ENCODE measurements at regions not wholly inside any gene's neighbourhood (a gene's known extent, or its start where the extent isn't known, plus 50 kb on each side); places are given as distances from the start of the nearest gene placed in this dataset.

DNA sequence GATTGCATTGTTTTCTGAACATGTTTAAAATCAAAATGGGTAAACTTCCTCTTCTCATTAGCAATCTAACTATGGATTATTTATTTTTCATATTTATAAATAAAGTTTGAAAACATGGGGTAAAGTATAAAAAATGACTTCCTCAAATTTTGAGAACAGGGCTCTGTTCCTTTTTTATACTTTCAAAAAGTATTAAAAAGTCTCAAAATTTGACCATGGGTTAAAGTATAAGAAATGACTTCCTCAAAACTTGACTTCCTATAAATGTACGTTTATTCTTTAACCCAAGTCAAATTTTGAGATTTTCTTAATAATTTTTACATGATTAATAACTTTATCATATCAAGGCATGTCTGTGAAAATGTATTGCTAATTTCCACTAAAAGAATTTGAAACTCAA lies 512.4 kb downstream of the GALR1 start:
- CTCF ChIA-PET: no interaction called here
- DNase-seq (ENCODE audit: low spot score): no peak
- BruUV-seq (replicated peaks): no TSS peak
- TF ChIP-seq, protein P1, sequence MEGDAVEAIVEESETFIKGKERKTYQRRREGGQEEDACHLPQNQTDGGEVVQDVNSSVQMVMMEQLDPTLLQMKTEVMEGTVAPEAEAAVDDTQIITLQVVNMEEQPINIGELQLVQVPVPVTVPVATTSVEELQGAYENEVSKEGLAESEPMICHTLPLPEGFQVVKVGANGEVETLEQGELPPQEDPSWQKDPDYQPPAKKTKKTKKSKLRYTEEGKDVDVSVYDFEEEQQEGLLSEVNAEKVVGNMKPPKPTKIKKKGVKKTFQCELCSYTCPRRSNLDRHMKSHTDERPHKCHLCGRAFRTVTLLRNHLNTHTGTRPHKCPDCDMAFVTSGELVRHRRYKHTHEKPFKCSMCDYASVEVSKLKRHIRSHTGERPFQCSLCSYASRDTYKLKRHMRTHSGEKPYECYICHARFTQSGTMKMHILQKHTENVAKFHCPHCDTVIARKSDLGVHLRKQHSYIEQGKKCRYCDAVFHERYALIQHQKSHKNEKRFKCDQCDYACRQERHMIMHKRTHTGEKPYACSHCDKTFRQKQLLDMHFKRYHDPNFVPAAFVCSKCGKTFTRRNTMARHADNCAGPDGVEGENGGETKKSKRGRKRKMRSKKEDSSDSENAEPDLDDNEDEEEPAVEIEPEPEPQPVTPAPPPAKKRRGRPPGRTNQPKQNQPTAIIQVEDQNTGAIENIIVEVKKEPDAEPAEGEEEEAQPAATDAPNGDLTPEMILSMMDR (conservative IDR thresholded peaks at IDR 0.05; ENCODE audit: low read depth, low read length): no peak
- TF ChIP-seq EZH2 (IDR thresholded peaks at IDR 0.05; ENCODE audit: borderline replicate concordance, low read depth, low read length, poor library complexity, severe bottlenecking): no peak
- no peak overlapping the region for H3K4me3 ChIP-seq (ENCODE audit: low read depth, low read length, poor library complexity, severe bottlenecking)
- POLR2A ChIA-PET (ENCODE audit: low non-redundant PET): no interaction called here
- intact Hi-C loops (cut with micrococcal nuclease; ENCODE audit: unreplicated experiment): no loop called here
- H3K9me3 ChIP-seq (ENCODE audit: low read depth, low read length, poor library complexity, severe bottlenecking): no peaks in the 10 kb centered on the region
- no peaks in the 10 kb centered on the region for H3K27me3 ChIP-seq (replicated peaks; ENCODE audit: insufficient read depth, low read depth, low read length, poor library complexity)
- no peak overlapping the region for H3K27ac ChIP-seq (ENCODE audit: low read depth, low read length, poor library complexity, severe bottlenecking)
- no peaks in the 10 kb centered on the region for H3K36me3 ChIP-seq (ENCODE audit: insufficient read depth, low read length, poor library complexity, severe bottlenecking)
- H3K4me1 ChIP-seq (ENCODE audit: insufficient read depth, low read length, poor library complexity, severe bottlenecking): no peaks in the 10 kb centered on the region

DNA sequence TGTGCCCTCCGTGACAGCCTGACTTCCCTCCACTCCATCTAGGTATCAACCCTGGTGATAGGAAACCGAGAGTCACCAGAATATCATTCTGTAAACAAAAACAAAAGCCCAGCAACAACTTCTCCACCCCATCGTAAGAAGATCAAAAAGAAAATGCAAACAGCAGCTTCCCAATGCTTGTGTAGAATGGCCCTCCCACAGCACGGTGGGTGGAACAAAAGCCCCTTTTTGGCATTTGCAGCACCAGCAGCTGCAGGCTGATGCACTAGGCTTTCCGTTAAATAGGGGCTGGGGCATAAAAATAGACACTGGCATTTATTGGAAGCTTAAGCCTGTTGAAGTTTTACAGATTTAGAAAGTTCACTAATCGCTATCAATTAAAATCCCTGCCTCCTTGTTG lies 513.0 kb downstream of the GALR1 start:
- TF ChIP-seq, protein P1 (conservative IDR thresholded peaks at IDR 0.05; ENCODE audit: low read depth, low read length): no peak
- no peak for TF ChIP-seq EZH2 (IDR thresholded peaks at IDR 0.05; ENCODE audit: borderline replicate concordance, low read depth, low read length, poor library complexity, severe bottlenecking)
- DNase-seq (ENCODE audit: low spot score): no peak
- H3K4me1 ChIP-seq (ENCODE audit: insufficient read depth, low read length, poor library complexity, severe bottlenecking): no peaks in the 10 kb centered on the region
- H3K27me3 ChIP-seq (replicated peaks; ENCODE audit: insufficient read depth, low read depth, low read length, poor library complexity): no peaks in the 10 kb centered on the region
- ChIA-PET POLR2A (ENCODE audit: low non-redundant PET) (no interaction called here), CTCF (no interaction called here)
- H3K4me3 ChIP-seq (ENCODE audit: low read depth, low read length, poor library complexity, severe bottlenecking): no peak overlapping the region
- BruUV-seq (replicated peaks): no TSS peak
- H3K9me3 ChIP-seq (ENCODE audit: low read depth, low read length, poor library complexity, severe bottlenecking): no peaks in the 10 kb centered on the region
- intact Hi-C loops (cut with micrococcal nuclease; ENCODE audit: unreplicated experiment): no loop called here
- H3K27ac ChIP-seq (ENCODE audit: low read depth, low read length, poor library complexity, severe bottlenecking): no peak overlapping the region
- H3K36me3 ChIP-seq (ENCODE audit: insufficient read depth, low read length, poor library complexity, severe bottlenecking): no peaks in the 10 kb centered on the region

DNA sequence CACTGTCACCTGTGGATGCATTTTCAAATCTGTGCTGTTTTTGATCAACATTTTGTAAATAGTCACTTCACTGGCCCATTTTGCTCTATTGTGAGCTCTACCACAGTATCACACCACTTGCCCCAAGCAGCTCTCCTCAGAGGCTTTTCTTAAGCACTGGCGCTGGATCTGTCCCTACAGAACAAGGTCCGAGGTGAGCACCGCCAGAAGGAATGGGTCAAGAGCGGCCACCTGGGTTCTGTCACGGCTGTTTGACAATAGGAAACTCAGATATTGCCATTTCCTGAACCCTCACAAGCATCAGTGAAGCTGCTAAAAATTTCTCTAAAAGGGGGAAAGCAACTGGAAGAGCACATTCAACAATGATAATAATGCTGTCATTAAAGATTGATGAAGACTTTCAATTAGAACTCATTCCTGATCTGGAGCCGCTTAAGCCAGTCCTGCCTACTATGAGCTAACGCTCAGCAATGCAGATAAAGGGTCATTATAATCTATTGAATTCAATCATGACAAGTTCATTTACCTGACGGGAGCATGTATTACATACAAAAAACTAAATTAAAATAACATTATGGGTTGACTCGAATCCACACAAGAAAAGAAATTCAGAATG lies 514.0 kb downstream of the GALR1 start:
- no peaks in the 10 kb centered on the region for H3K36me3 ChIP-seq (ENCODE audit: insufficient read depth, low read length, poor library complexity, severe bottlenecking)
- H3K4me3 ChIP-seq (ENCODE audit: low read depth, low read length, poor library complexity, severe bottlenecking): no peak overlapping the region
- DNase-seq (ENCODE audit: low spot score): no peak
- no TSS peak for BruUV-seq (replicated peaks)
- no peaks in the 10 kb centered on the region for H3K27me3 ChIP-seq (replicated peaks; ENCODE audit: insufficient read depth, low read depth, low read length, poor library complexity)
- H3K9me3 ChIP-seq (ENCODE audit: low read depth, low read length, poor library complexity, severe bottlenecking): no peaks in the 10 kb centered on the region
- ChIA-PET CTCF (no interaction called here), POLR2A (ENCODE audit: low non-redundant PET) (no interaction called here)
- H3K27ac ChIP-seq (ENCODE audit: low read depth, low read length, poor library complexity, severe bottlenecking): no peak overlapping the region
- intact Hi-C loops (cut with micrococcal nuclease; ENCODE audit: unreplicated experiment): no loop called here
- TF ChIP-seq, protein P1 (conservative IDR thresholded peaks at IDR 0.05; ENCODE audit: low read depth, low read length): no peak
- TF ChIP-seq EZH2 (IDR thresholded peaks at IDR 0.05; ENCODE audit: borderline replicate concordance, low read depth, low read length, poor library complexity, severe bottlenecking): no peak
- H3K4me1 ChIP-seq (ENCODE audit: insufficient read depth, low read length, poor library complexity, severe bottlenecking): no peaks in the 10 kb centered on the region
